ENCODE measurements at regions not wholly inside any gene's neighbourhood (a gene's known extent, or its start where the extent isn't known, plus 50 kb on each side); places are given as distances from the start of the nearest gene placed in this dataset.

DNA sequence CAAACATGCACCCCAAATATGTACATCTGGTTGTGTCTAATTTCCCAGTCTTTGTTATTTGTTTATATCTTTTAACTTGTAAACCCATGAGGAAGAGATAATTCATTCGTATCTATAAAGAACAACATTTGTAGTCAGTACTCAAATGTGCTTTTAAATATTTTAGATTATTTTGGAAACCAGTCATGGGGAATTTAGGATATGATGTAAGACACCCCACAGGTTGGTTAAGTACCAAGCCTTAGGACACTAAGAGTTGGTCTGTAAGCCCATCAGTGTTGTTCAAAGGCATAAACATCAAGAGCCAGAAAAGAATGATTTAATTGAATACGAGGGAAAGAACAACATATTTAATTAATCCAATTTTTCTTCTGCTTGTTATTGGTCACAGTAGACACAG, 421.1 kb upstream of the SEMA3C start:
- no peak for DNase-seq (ENCODE audit: extremely low read depth, insufficient read length)
- Histone ChIP-seq H3K4me3 (replicated peaks; ENCODE audit: low read depth, low read length) (no peak overlapping the region), H3K36me3 (ENCODE audit: control insufficient read depth, insufficient read depth, low read length) (no peaks in the 10 kb centered on the region), H3K27me3 (replicated peaks; ENCODE audit: control insufficient read depth, insufficient read depth, low read length) (no peaks in the 10 kb centered on the region)
- no peak for TF ChIP-seq CTCF (IDR thresholded peaks at IDR 0.05; ENCODE audit: insufficient read depth, low read length, poor library complexity, severe bottlenecking)

- Histone ChIP-seq H3K36me3 (ENCODE audit: control insufficient read depth, insufficient read depth, low read length) (no peaks in the 10 kb centered on the region), H3K4me3 (replicated peaks; ENCODE audit: low read depth, low read length) (no peak overlapping the region), H3K27me3 (replicated peaks; ENCODE audit: control insufficient read depth, insufficient read depth, low read length) (no peaks in the 10 kb centered on the region)
- no peak for TF ChIP-seq CTCF (IDR thresholded peaks at IDR 0.05; ENCODE audit: insufficient read depth, low read length, poor library complexity, severe bottlenecking)
- DNase-seq (ENCODE audit: extremely low read depth, insufficient read length), result peak; percentile 8
These were observed 414.7 kb upstream of the SEMA3C start for GRCh38 chr7:81333536-81333935.

DNA sequence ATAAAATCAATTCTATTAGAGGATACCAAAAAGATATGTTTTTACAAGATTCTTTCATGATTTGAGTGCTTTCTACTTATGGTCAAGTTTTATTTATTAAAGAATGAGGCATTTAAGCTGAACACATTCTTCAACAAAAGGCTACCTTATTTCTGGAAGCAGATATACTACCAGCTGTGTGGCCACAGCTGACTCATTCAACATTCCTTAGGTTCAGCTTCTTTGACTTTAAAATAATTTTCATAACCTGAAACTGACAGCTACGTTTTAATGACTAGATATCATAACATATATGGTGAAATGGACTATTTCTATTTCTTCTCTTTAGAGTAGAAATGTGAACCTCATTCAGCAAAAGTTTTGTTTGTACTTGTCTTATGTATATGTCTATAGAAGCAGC, 414.2 kb upstream of the SEMA3C start:
- no peaks in the 10 kb centered on the region for H3K36me3 ChIP-seq (ENCODE audit: control insufficient read depth, insufficient read depth, low read length)
- no peak for DNase-seq (ENCODE audit: extremely low read depth, insufficient read length)
- H3K27me3 ChIP-seq (replicated peaks; ENCODE audit: control insufficient read depth, insufficient read depth, low read length), result no peaks in the 10 kb centered on the region
- no peak overlapping the region for H3K4me3 ChIP-seq (replicated peaks; ENCODE audit: low read depth, low read length)
- TF ChIP-seq CTCF (IDR thresholded peaks at IDR 0.05; ENCODE audit: insufficient read depth, low read length, poor library complexity, severe bottlenecking), result no peak

GRCh38 chr7:81331061-81332018, 412.5 kb upstream of the SEMA3C start:
- no peak overlapping the region for H3K4me3 ChIP-seq (replicated peaks; ENCODE audit: low read depth, low read length)
- TF ChIP-seq CTCF (IDR thresholded peaks at IDR 0.05; ENCODE audit: insufficient read depth, low read length, poor library complexity, severe bottlenecking), result no peak
- DNase-seq (ENCODE audit: extremely low read depth, insufficient read length), result no peak
- no peaks in the 10 kb centered on the region for H3K27me3 ChIP-seq (replicated peaks; ENCODE audit: control insufficient read depth, insufficient read depth, low read length)
- no peaks in the 10 kb centered on the region for H3K36me3 ChIP-seq (ENCODE audit: control insufficient read depth, insufficient read depth, low read length)

DNA sequence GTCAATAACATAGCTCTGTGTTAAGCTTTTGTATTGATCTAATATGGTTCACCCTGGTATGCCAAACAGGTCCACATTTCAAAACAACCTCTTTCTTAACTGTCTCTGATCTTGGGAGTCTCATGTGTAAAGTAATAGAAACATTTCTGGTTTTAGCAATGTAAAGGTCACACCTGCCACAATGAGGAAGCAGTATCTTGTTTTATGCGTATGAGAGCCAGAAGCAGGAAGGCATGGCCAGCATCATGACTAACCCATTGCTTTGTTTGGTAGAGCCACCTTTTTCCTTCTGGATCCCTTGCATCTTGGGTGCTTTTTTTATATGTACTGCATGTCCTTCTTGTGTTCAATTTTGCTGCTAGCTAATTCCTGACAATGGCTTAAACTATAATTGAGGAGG, 411.3 kb upstream of the SEMA3C start:
- DNase-seq (ENCODE audit: extremely low read depth, insufficient read length), result no peak
- H3K4me3 ChIP-seq (replicated peaks; ENCODE audit: low read depth, low read length), result no peak overlapping the region
- no peaks in the 10 kb centered on the region for H3K36me3 ChIP-seq (ENCODE audit: control insufficient read depth, insufficient read depth, low read length)
- no peak for TF ChIP-seq CTCF (IDR thresholded peaks at IDR 0.05; ENCODE audit: insufficient read depth, low read length, poor library complexity, severe bottlenecking)
- H3K27me3 ChIP-seq (replicated peaks; ENCODE audit: control insufficient read depth, insufficient read depth, low read length), result no peaks in the 10 kb centered on the region

All from GM06990 (cell line).